SH-SY5Y (cell line): ENCODE measurements at regions not wholly inside any gene's neighbourhood (a gene's known extent, or its start where the extent isn't known, plus 50 kb on each side); places are given as distances from the start of the nearest gene placed in this dataset.

Experiments used
- GATA2 ChIP-seq: IDR thresholded peaks from 2 replicates; pipeline ENCODE4 v1.6.1; 2011; ENCODE audit warnings: mild to moderate bottlenecking, low read depth, low read length
- GATA3 ChIP-seq: IDR thresholded peaks from 2 replicates; pipeline ENCODE4 v1.6.1; 2011; ENCODE audit warnings: low read depth, mild to moderate bottlenecking, low read length, moderate library complexity

- TF ChIP-seq GATA3 (no peak), GATA2 (no peak)
Measured at GRCh38 chr7:67407392-67408071, 410.9 kb downstream of the TYW1 start.

GRCh38 chr7:67408109-67408508 is 411.5 kb downstream of the TYW1 start:
- no peak for TF ChIP-seq GATA2
- no peak for TF ChIP-seq GATA3

GRCh38 chr7:67413670-67414069 is 417.0 kb downstream of the TYW1 start:
- TF ChIP-seq GATA2: no peak
- no peak for TF ChIP-seq GATA3

- TF ChIP-seq GATA3 (no peak), GATA2 (no peak)
Measured at GRCh38 chr7:67414858-67415257, 418.2 kb downstream of the TYW1 start.

- TF ChIP-seq GATA3 (no peak), GATA2 (no peak)
Measured at GRCh38 chr7:67422601-67423000, 426.0 kb downstream of the TYW1 start.

- TF ChIP-seq GATA3 (peak; percentile 94), GATA2 (peak; percentile 98)
Measured at GRCh38 chr7:67423065-67423464, 426.4 kb downstream of the TYW1 start.

- TF ChIP-seq GATA2 (no peak), GATA3 (no peak)
Measured at GRCh38 chr7:67426654-67427053, 430.0 kb downstream of the TYW1 start.

- no peak for TF ChIP-seq GATA3
- TF ChIP-seq GATA2: no peak
Measured at GRCh38 chr7:67429735-67430134, 433.1 kb downstream of the TYW1 start.

- TF ChIP-seq GATA3 (no peak), GATA2 (no peak)
Measured at GRCh38 chr7:67432536-67433234, 436.1 kb downstream of the TYW1 start.

GRCh38 chr7:67435894-67436535 is 439.4 kb downstream of the TYW1 start:
- TF ChIP-seq GATA3: no peak
- TF ChIP-seq GATA2: no peak

- TF ChIP-seq GATA2 (no peak), GATA3 (no peak)
Measured at GRCh38 chr7:67438198-67438882, 441.7 kb downstream of the TYW1 start.

GRCh38 chr7:67438913-67439505 is 442.4 kb downstream of the TYW1 start:
- no peak for TF ChIP-seq GATA3
- TF ChIP-seq GATA2: no peak

- no peak for TF ChIP-seq GATA3
- no peak for TF ChIP-seq GATA2
Measured at GRCh38 chr7:67440321-67440720, 443.7 kb downstream of the TYW1 start.

GRCh38 chr7:67445728-67446127 is 449.1 kb downstream of the TYW1 start:
- TF ChIP-seq GATA2 (no peak), GATA3 (no peak)

- no peak for TF ChIP-seq GATA3
- no peak for TF ChIP-seq GATA2
Measured at GRCh38 chr7:67447297-67447696, 450.7 kb downstream of the TYW1 start.
